Fibroblast of lung (primary cell): ENCODE measurements at regions not wholly inside any gene's neighbourhood (a gene's known extent, or its start where the extent isn't known, plus 50 kb on each side); places are given as distances from the start of the nearest gene placed in this dataset.

ENCODE experiments used
- DNase-seq, 2 donors: peaks; one replicate each; pipeline versions ENCODE4 v3.0.0 to v3.0.0-alpha.2; 2010; ENCODE audit warnings: low read depth in 2 of 2
- H2AFZ ChIP-seq: 2 replicates; pipeline ENCODE4 v1.5.1; 2012; ENCODE audit warnings: low read length, control low read depth, inconsistent platforms
- H3K27ac ChIP-seq: 2 replicates; pipeline ENCODE4 v1.5.1; 2011; ENCODE audit warnings: low read length, control low read depth; ENCODE audit not compliant: insufficient read depth
- H3K27me3 ChIP-seq: 2 replicates; pipeline ENCODE4 v1.5.1; 2011; ENCODE audit warnings: mild to moderate bottlenecking, low read length; ENCODE audit not compliant: control insufficient read depth, insufficient read depth
- H3K36me3 ChIP-seq: 2 replicates; pipeline ENCODE4 v1.5.1; 2011; ENCODE audit warnings: low read length; ENCODE audit not compliant: control insufficient read depth, insufficient read depth
- H3K4me1 ChIP-seq: 2 replicates; pipeline ENCODE4 v1.5.1; 2011; ENCODE audit warnings: low read length; ENCODE audit not compliant: control insufficient read depth, insufficient read depth; ENCODE audit errors: extremely low read depth
- H3K4me2 ChIP-seq: 2 replicates; pipeline ENCODE4 v1.5.1; 2011; ENCODE audit warnings: low read length, control low read depth; ENCODE audit not compliant: insufficient read depth; ENCODE audit errors: extremely low read depth
- H3K4me3 ChIP-seq, 4 experiments: fragments of 200-600 bp in 1 of 4; sonication (generic) in 1 of 4; replicated peaks in 1 of 4; 2 replicates each; pipeline ENCODE4 v1.5.1; 2011 to 2016; ENCODE audit warnings: low read length in 4 of 4, low read depth in 3 of 4, mild to moderate bottlenecking in 3 of 4, control low read depth in 2 of 4, inconsistent platforms in 1 of 4, mixed read lengths in 1 of 4; ENCODE audit not compliant: insufficient read depth in 1 of 4; ENCODE audit errors: control extremely low read depth in 1 of 4
- H3K79me2 ChIP-seq: 2 replicates; pipeline ENCODE4 v1.5.1; 2012; ENCODE audit warnings: mild to moderate bottlenecking, low read length, inconsistent platforms; ENCODE audit not compliant: control insufficient read depth, insufficient read depth
- H3K9ac ChIP-seq: 2 replicates; pipeline ENCODE4 v1.5.1; 2011; ENCODE audit warnings: mild to moderate bottlenecking, low read length, control low read depth; ENCODE audit not compliant: insufficient read depth
- H3K9me3 ChIP-seq: 2 replicates; pipeline ENCODE4 v1.5.1; 2012; ENCODE audit warnings: low read depth, low read length; ENCODE audit not compliant: control insufficient read depth, insufficient read depth
- H4K20me1 ChIP-seq: 2 replicates; pipeline ENCODE4 v1.5.1; 2011; ENCODE audit warnings: low read length; ENCODE audit not compliant: control insufficient read depth, insufficient read depth; ENCODE audit errors: extremely low read depth
- CTCF ChIP-seq, 2 donors: IDR thresholded peaks in 1 of 2; conservative IDR thresholded peaks in 1 of 2; 1 replicate in 1 of 2; 2 replicates in 1 of 2; pipeline ENCODE4 v1.5.1; 2011 to 2012; ENCODE audit warnings: low read length in 2 of 2, control low read depth in 1 of 2, inconsistent platforms in 1 of 2, low read depth in 1 of 2, mild to moderate bottlenecking in 1 of 2
- EZH2 ChIP-seq: IDR thresholded peaks from 2 replicates; pipeline ENCODE4 v1.5.1; 2012; ENCODE audit warnings: low read length, control low read depth, mild to moderate bottlenecking; ENCODE audit errors: missing control alignments

DNA sequence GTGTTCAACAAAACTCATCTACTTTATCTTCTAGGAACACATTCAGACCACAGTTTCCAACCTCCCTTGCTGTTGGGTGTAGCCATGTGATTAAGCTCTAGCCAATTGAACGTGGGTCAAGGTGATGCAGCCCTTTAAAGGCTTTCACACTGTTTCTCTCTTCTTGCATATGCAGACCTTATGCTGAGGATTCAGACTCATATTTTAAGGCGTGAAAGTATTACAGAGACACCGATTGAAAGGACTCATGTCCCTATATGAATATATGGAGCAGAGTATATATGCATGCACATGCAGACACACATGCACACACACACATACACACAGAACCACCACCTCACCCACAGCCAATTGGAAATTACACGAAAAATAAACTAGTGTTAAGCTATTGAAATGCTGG lies 214.3 kb upstream of the NR5A2 start:
- no peaks in the 10 kb centered on the region for H4K20me1 ChIP-seq
- TF ChIP-seq EZH2 (no peak), CTCF (conservative IDR thresholded peaks at IDR 0.05 in 1 of 2, IDR thresholded peaks at IDR 0.05 in 1 of 2; ENCODE audit: low read depth in 1 of 2, low read length in 2 of 2) (no peak)
- no peak overlapping the region for H3K9ac ChIP-seq
- no peaks in the 10 kb centered on the region for H3K9me3 ChIP-seq
- no peak overlapping the region for H2AFZ ChIP-seq
- no peak for DNase-seq
- no peaks in the 10 kb centered on the region for H3K79me2 ChIP-seq
- H3K4me2 ChIP-seq, result no peak overlapping the region
- H3K27ac ChIP-seq, result no peak overlapping the region
- H3K4me1 ChIP-seq, result no peaks in the 10 kb centered on the region
- no peak overlapping the region for H3K4me3 ChIP-seq
- H3K27me3 ChIP-seq, result no peaks in the 10 kb centered on the region
- H3K36me3 ChIP-seq, result no peaks in the 10 kb centered on the region

DNA sequence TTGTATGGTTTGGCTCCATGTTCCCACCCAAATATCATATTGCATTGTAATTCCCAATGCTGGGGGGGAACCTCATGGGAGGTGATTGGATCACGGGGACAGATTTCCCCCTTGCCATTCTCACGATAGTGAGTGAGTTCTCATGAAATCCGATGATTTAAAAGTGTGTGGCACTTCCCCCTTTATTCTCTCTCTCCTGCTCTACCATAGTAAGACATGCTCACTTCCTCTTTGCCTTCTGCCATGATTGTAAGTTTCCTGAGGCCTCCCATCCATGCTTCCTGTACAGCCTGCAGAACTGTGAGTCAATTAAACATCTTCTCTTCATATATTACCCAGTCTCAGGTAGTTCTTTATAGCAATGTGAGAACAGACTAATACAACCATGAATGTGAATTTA lies 211.6 kb upstream of the NR5A2 start:
- H3K36me3 ChIP-seq, result no peaks in the 10 kb centered on the region
- no peak overlapping the region for H3K27ac ChIP-seq
- no peaks in the 10 kb centered on the region for H3K4me1 ChIP-seq
- no peak overlapping the region for H2AFZ ChIP-seq
- DNase-seq, result no peak
- TF ChIP-seq CTCF (conservative IDR thresholded peaks at IDR 0.05 in 1 of 2, IDR thresholded peaks at IDR 0.05 in 1 of 2; ENCODE audit: low read depth in 1 of 2, low read length in 2 of 2) (no peak), EZH2 (no peak)
- no peaks in the 10 kb centered on the region for H4K20me1 ChIP-seq
- H3K27me3 ChIP-seq, result peaks cover 2% of the 10 kb centered on the region
- H3K4me2 ChIP-seq, result no peak overlapping the region
- H3K79me2 ChIP-seq, result no peaks in the 10 kb centered on the region
- H3K4me3 ChIP-seq, result no peak overlapping the region
- H3K9ac ChIP-seq, result no peak overlapping the region
- no peaks in the 10 kb centered on the region for H3K9me3 ChIP-seq

DNA sequence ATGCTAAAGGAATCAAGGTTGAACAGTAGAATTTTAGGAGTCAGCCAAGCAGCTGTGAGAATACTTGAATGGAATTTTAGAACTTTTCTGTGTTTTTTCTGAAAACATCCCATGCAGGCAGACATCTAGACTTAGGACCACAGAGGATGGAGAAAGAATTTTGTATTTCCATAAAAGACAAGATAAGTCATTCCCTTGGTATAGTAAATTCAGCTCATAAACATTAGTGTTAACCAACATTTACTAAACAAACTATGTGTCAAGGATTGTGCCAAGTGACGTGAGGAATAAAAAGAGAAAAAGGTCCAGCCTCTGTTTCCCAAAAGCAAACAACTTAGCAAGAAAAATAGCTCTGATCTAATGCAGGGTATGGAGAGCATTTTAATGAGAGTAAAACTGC lies 210.2 kb upstream of the NR5A2 start:
- Histone ChIP-seq H3K27me3 (peaks cover 2% of the 10 kb centered on the region), H4K20me1 (no peaks in the 10 kb centered on the region), H3K4me2 (no peak overlapping the region), H2AFZ (no peak overlapping the region), H3K79me2 (no peaks in the 10 kb centered on the region), H3K4me3 (no peak overlapping the region), H3K9ac (no peak overlapping the region), H3K27ac (no peak overlapping the region), H3K9me3 (no peaks in the 10 kb centered on the region), H3K36me3 (no peaks in the 10 kb centered on the region), H3K4me1 (no peaks in the 10 kb centered on the region)
- no peak for TF ChIP-seq CTCF (conservative IDR thresholded peaks at IDR 0.05 in 1 of 2, IDR thresholded peaks at IDR 0.05 in 1 of 2; ENCODE audit: low read depth in 1 of 2, low read length in 2 of 2)
- no peak for TF ChIP-seq EZH2
- no peak for DNase-seq
